SK-N-SH treated with all-trans-retinoic acid at 6 μM for 48 hours (cell line): ENCODE measurements at regions not wholly inside any gene's neighbourhood (a gene's known extent, or its start where the extent isn't known, plus 50 kb on each side); places are given as distances from the start of the nearest gene placed in this dataset.

Source experiments
- BACH2 ChIP-seq: fragments of 250-450 bp; sonication (Bioruptor Pico); IDR thresholded peaks from 2 replicates; pipeline ENCODE4 v1.9.0; 2021; ENCODE audit warnings: mild to moderate bottlenecking, borderline replicate concordance
- ESRRG ChIP-seq: fragments of 250-450 bp; sonication (Bioruptor Pico); IDR thresholded peaks from 2 replicates; pipeline ENCODE4 v1.6.1; 2021; ENCODE audit warnings: mild to moderate bottlenecking
- OSR1 ChIP-seq: fragments of 250-450 bp; sonication (Bioruptor Pico); IDR thresholded peaks from 2 replicates; pipeline ENCODE4 v1.8.0; 2022; ENCODE audit warnings: moderate library complexity, mild to moderate bottlenecking, inconsistent platforms
- PATZ1 ChIP-seq: fragments of 250-450 bp; sonication (Bioruptor Pico); IDR thresholded peaks from 2 replicates; pipeline ENCODE4 v1.8.0; 2020; ENCODE audit warnings: mild to moderate bottlenecking, moderate library complexity, borderline replicate concordance
- POU6F1 ChIP-seq: fragments of 250-450 bp; sonication (Bioruptor Pico); IDR thresholded peaks from 2 replicates; pipeline ENCODE4 v1.8.0; 2021; ENCODE audit warnings: low read depth, mild to moderate bottlenecking, moderate library complexity, borderline replicate concordance
- RARB ChIP-seq: fragments of 250-450 bp; sonication (Bioruptor Pico); IDR thresholded peaks from 2 replicates; pipeline ENCODE4 v1.8.0; 2021; ENCODE audit warnings: mild to moderate bottlenecking, moderate library complexity
- SNAI2 ChIP-seq: fragments of 250-450 bp; sonication (Bioruptor Pico); IDR thresholded peaks from 2 replicates; pipeline ENCODE4 v1.5.0; 2020; ENCODE audit warnings: mild to moderate bottlenecking, moderate library complexity
- ZFP3 ChIP-seq: fragments of 250-450 bp; sonication (Bioruptor Pico); IDR thresholded peaks from 2 replicates; pipeline ENCODE4 v1.5.0; 2020; ENCODE audit warnings: mild to moderate bottlenecking, moderate library complexity
- ZFP30 ChIP-seq: fragments of 450-650 bp; formaldehyde crosslinking; IDR thresholded peaks from 2 replicates; pipeline ENCODE4 v1.5.0; 2022; ENCODE audit warnings: mild to moderate bottlenecking, moderate library complexity
- ZNF565 ChIP-seq: fragments of 450-650 bp; formaldehyde crosslinking; conservative IDR thresholded peaks from 2 replicates; pipeline ENCODE4 v1.5.0; 2020; ENCODE audit warnings: low read depth, mild to moderate bottlenecking, moderate library complexity
- ZNF8 ChIP-seq: fragments of 450-650 bp; formaldehyde crosslinking; IDR thresholded peaks from 2 replicates; pipeline ENCODE4 v1.5.0; 2020; ENCODE audit warnings: mild to moderate bottlenecking, moderate library complexity
- TF ChIP-seq, protein P1 (sequence below): fragments of 250-450 bp; sonication (Bioruptor Pico); IDR thresholded peaks from 2 replicates; pipeline ENCODE4 v1.5.1; 2020; ENCODE audit warnings: low read depth, mild to moderate bottlenecking, moderate library complexity
- TF ChIP-seq, protein P2 (sequence below): fragments of 250-450 bp; sonication (Bioruptor Pico); IDR thresholded peaks from 2 replicates; pipeline ENCODE4 v1.5.0; 2020; ENCODE audit warnings: mild to moderate bottlenecking, moderate library complexity

DNA sequence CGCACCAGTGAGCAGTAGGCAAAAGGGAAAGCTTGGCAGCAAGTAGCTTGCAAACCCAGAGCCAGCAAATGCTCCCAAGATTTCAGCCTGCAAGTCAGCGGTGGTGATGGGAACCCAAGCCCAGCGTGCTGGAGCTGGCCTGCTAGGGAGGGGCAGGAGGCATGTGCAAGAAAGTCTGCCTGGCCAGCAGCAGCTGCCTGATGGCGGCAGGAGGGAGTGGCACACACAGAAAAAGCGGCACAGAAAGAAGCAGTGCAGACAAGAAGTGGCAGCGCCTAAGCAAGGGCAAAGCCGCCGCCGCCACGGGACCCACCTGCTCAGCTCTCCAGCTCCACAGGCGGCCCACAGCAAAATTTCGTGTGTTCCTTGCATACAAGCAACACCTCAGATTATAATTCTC lies 1206.5 kb upstream of the PABPC4L start:
- TF ChIP-seq ZFP3 (CRISPR knock-in tag) (no peak), ZNF8 (CRISPR knock-in tag) (no peak), ZNF565 (CRISPR knock-in tag) (no peak), RARB (CRISPR knock-in tag) (no peak), PATZ1 (CRISPR knock-in tag) (no peak), ZFP30 (CRISPR knock-in tag) (no peak), SNAI2 (CRISPR knock-in tag) (no peak), ESRRG (CRISPR knock-in tag) (no peak), BACH2 (no peak), POU6F1 (CRISPR knock-in tag) (no peak), OSR1 (CRISPR knock-in tag) (no peak)
- TF ChIP-seq, protein P1, sequence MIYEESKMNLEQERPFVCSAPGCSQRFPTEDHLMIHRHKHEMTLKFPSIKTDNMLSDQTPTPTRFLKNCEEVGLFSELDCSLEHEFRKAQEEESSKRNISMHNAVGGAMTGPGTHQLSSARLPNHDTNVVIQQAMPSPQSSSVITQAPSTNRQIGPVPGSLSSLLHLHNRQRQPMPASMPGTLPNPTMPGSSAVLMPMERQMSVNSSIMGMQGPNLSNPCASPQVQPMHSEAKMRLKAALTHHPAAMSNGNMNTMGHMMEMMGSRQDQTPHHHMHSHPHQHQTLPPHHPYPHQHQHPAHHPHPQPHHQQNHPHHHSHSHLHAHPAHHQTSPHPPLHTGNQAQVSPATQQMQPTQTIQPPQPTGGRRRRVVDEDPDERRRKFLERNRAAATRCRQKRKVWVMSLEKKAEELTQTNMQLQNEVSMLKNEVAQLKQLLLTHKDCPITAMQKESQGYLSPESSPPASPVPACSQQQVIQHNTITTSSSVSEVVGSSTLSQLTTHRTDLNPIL (CRISPR knock-in tag), result no peak
- TF ChIP-seq, protein P2, sequence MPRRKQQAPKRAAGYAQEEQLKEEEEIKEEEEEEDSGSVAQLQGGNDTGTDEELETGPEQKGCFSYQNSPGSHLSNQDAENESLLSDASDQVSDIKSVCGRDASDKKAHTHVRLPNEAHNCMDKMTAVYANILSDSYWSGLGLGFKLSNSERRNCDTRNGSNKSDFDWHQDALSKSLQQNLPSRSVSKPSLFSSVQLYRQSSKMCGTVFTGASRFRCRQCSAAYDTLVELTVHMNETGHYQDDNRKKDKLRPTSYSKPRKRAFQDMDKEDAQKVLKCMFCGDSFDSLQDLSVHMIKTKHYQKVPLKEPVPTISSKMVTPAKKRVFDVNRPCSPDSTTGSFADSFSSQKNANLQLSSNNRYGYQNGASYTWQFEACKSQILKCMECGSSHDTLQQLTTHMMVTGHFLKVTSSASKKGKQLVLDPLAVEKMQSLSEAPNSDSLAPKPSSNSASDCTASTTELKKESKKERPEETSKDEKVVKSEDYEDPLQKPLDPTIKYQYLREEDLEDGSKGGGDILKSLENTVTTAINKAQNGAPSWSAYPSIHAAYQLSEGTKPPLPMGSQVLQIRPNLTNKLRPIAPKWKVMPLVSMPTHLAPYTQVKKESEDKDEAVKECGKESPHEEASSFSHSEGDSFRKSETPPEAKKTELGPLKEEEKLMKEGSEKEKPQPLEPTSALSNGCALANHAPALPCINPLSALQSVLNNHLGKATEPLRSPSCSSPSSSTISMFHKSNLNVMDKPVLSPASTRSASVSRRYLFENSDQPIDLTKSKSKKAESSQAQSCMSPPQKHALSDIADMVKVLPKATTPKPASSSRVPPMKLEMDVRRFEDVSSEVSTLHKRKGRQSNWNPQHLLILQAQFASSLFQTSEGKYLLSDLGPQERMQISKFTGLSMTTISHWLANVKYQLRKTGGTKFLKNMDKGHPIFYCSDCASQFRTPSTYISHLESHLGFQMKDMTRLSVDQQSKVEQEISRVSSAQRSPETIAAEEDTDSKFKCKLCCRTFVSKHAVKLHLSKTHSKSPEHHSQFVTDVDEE (CRISPR knock-in tag), result no peak
